Adrenal gland (tissue), 5 donors: ENCODE measurements at regions not wholly inside any gene's neighbourhood (a gene's known extent, or its start where the extent isn't known, plus 50 kb on each side); places are given as distances from the start of the nearest gene placed in this dataset.

ENCODE experiments used
- POLR2A ChIP-seq, 2 donors: fragments of 450-650 bp; IDR thresholded peaks; one replicate each; pipeline ENCODE4 v1.6.1; 2017; ENCODE audit warnings: antibody characterized with exemption in 2 of 2, mild to moderate bottlenecking in 2 of 2, moderate library complexity in 1 of 2
- TF ChIP-seq, protein P1 (sequence below), 6 experiments: fragments of 450-650 bp in 4 of 6; fragments of 200-600 bp in 2 of 6; sonication (generic) in 1 of 6; IDR thresholded peaks; 1 replicate in 5 of 6; 2 replicates in 1 of 6; pipeline versions ENCODE4 v1.5.1 to v1.8.0; 2016 to 2021; ENCODE audit warnings: antibody characterized with exemption in 6 of 6, mild to moderate bottlenecking in 2 of 6, moderate library complexity in 1 of 6
- donor health status: DM: no; HTN: no; CAD: no.

GRCh38 chr2:52368141-52368540 is 1336.2 kb upstream of the NRXN1 start:
- TF ChIP-seq, protein P1, sequence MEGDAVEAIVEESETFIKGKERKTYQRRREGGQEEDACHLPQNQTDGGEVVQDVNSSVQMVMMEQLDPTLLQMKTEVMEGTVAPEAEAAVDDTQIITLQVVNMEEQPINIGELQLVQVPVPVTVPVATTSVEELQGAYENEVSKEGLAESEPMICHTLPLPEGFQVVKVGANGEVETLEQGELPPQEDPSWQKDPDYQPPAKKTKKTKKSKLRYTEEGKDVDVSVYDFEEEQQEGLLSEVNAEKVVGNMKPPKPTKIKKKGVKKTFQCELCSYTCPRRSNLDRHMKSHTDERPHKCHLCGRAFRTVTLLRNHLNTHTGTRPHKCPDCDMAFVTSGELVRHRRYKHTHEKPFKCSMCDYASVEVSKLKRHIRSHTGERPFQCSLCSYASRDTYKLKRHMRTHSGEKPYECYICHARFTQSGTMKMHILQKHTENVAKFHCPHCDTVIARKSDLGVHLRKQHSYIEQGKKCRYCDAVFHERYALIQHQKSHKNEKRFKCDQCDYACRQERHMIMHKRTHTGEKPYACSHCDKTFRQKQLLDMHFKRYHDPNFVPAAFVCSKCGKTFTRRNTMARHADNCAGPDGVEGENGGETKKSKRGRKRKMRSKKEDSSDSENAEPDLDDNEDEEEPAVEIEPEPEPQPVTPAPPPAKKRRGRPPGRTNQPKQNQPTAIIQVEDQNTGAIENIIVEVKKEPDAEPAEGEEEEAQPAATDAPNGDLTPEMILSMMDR (IDR thresholded peaks at IDR 0.05) = no peak
- TF ChIP-seq POLR2A (IDR thresholded peaks at IDR 0.05) = no peak
